HepG2 (cell line): ENCODE measurements at regions not wholly inside any gene's neighbourhood (a gene's known extent, or its start where the extent isn't known, plus 50 kb on each side); places are given as distances from the start of the nearest gene placed in this dataset.

ENCODE experiments used
- ATAC-seq: fragments of 200-7000 bp; cut with Tn5 transposase; 3 replicates; pipeline ENCODE4 v1.9.1; 2020; ENCODE audit warnings: mild to moderate bottlenecking, moderate library complexity
- BruUV-seq: library from RNA; stranded (reverse); fragments of 400-500 nt; replicated peaks from 2 replicates; lab custom pipeline; 2021; lab: Mats Ljungman, UMichigan
- CTCF ChIA-PET: fragments of 300-600 bp; formaldehyde crosslinking; extraction: SDS; loops from one replicate; lab custom pipeline; 2021; ENCODE audit warnings: low total read pairs, inconsistent platforms, low intra/inter-chr PET ratio; lab: Yijun Ruan, JAX
- POLR2A ChIA-PET: fragments of 350-600 bp; sonication (Branson Sonifier 250); formaldehyde crosslinking; loops from one replicate; lab custom pipeline; 2020; ENCODE audit warnings: antibody characterized with exemption, inconsistent platforms; lab: Yijun Ruan, JAX
- DNase-seq: peaks from one replicate; pipeline ENCODE4 v3.0.0-alpha.2; 2015; ENCODE audit warnings: low spot score
- FAIRE-seq: peaks from 3 replicates; lab custom pipeline; 2011; peaks lifted over from hg19 to GRCh38; lab: Jason Lieb, UNC
- H2AFZ ChIP-seq: one replicate; pipeline ENCODE4 v1.6.1; 2011; ENCODE audit warnings: low read length, inconsistent platforms
- H3K27ac ChIP-seq: fragments of 300-600 bp; 3 replicates; pipeline ENCODE4 v1.8.0; 2011; ENCODE audit warnings: mixed run types, mild to moderate bottlenecking, mixed read lengths, low read length, inconsistent platforms; ENCODE audit not compliant: insufficient read depth; ENCODE audit errors: extremely low read length
- H3K27me3 ChIP-seq, 2 experiments: fragments of 200-600 bp in 1 of 2; 2 replicates in 1 of 2; 3 replicates in 1 of 2; pipeline versions ENCODE4 v1.6.0 to v1.8.0; 2011; ENCODE audit warnings: low read length in 2 of 2, mild to moderate bottlenecking in 2 of 2, moderate library complexity in 2 of 2, inconsistent platforms in 1 of 2; ENCODE audit not compliant: insufficient read depth in 2 of 2, control insufficient read depth in 1 of 2
- H3K36me3 ChIP-seq, 2 experiments: fragments of 200-600 bp in 1 of 2; replicated peaks in 1 of 2; 2 replicates in 1 of 2; 3 replicates in 1 of 2; pipeline versions ENCODE4 v1.5.1 to v1.8.0; 2011; ENCODE audit warnings: low read length in 2 of 2, inconsistent platforms in 1 of 2; ENCODE audit not compliant: insufficient read depth in 2 of 2, control insufficient read depth in 1 of 2
- H3K4me1 ChIP-seq: 2 replicates; pipeline ENCODE4 v1.5.1; 2012; ENCODE audit warnings: low read length, inconsistent platforms; ENCODE audit not compliant: insufficient read depth
- H3K4me2 ChIP-seq: 2 replicates; pipeline ENCODE4 v1.6.0; 2011; ENCODE audit warnings: low read depth, low read length, inconsistent platforms
- H3K4me3 ChIP-seq, 3 experiments: fragments of 200-600 bp in 1 of 3; sonication (generic), shearing (Covaris generic) in 1 of 3; replicated peaks in 1 of 3; 2 replicates each; pipeline ENCODE4 v1.5.1; 2011 to 2016; ENCODE audit warnings: low read length in 3 of 3, inconsistent platforms in 2 of 3, low read depth in 2 of 3, mild to moderate bottlenecking in 2 of 3, control low read depth in 1 of 3, mixed read lengths in 1 of 3; ENCODE audit not compliant: insufficient read depth in 1 of 3
- H3K79me2 ChIP-seq: one replicate; pipeline ENCODE4 v1.6.1; 2011; ENCODE audit warnings: low read length, inconsistent platforms; ENCODE audit not compliant: insufficient read depth
- H3K9ac ChIP-seq: 2 replicates; pipeline ENCODE4 v1.6.0; 2011; ENCODE audit warnings: mild to moderate bottlenecking, low read depth, low read length, inconsistent platforms; ENCODE audit not compliant: insufficient read depth
- H3K9me3 ChIP-seq: 2 replicates; pipeline ENCODE4 v1.5.1; 2012; ENCODE audit warnings: mild to moderate bottlenecking, low read length
- H4K20me1 ChIP-seq: 2 replicates; pipeline ENCODE4 v1.6.0; 2011; ENCODE audit warnings: inconsistent platforms, mild to moderate bottlenecking, low read length, moderate library complexity; ENCODE audit not compliant: insufficient read depth
- FOSL1 ChIP-seq: sonication (generic); formaldehyde crosslinking; IDR thresholded peaks from 2 replicates; pipeline ENCODE4 v1.9.0; 2021; ENCODE audit warnings: missing genetic modification reagents, borderline replicate concordance
- GMEB1 ChIP-seq: sonication (generic); formaldehyde crosslinking; IDR thresholded peaks from 2 replicates; pipeline ENCODE4 v1.5.1; 2020; ENCODE audit warnings: missing genetic modification reagents, mild to moderate bottlenecking, borderline replicate concordance
- MAFK ChIP-seq, 2 experiments: IDR thresholded peaks in 1 of 2; conservative IDR thresholded peaks in 1 of 2; 2 replicates each; pipeline ENCODE4 v1.6.1; 2011; ENCODE audit warnings: improper control_type of control experiment in 2 of 2, low read length in 2 of 2
- SIX4 ChIP-seq: sonication (generic); formaldehyde crosslinking; IDR thresholded peaks from 2 replicates; pipeline ENCODE4 v1.4.0; 2020; ENCODE audit warnings: missing genetic modification reagents
- XBP1 ChIP-seq: sonication (generic); formaldehyde crosslinking; IDR thresholded peaks from 2 replicates; pipeline ENCODE4 v1.5.0; 2020; ENCODE audit warnings: missing genetic modification reagents
- ZBTB7A ChIP-seq: sonication (generic); formaldehyde crosslinking; IDR thresholded peaks from 2 replicates; pipeline ENCODE4 v1.8.0; 2022; ENCODE audit warnings: mild to moderate bottlenecking, missing genetic modification reagents
- ZNF337 ChIP-seq: sonication (generic); formaldehyde crosslinking; IDR thresholded peaks from 2 replicates; pipeline ENCODE4 v1.5.1; 2020; ENCODE audit warnings: missing genetic modification reagents, low read depth, mild to moderate bottlenecking, borderline replicate concordance
- WGBS: methylation state at CpG from one replicate; pipeline ENCODE4 v1.1.6; 2017; ENCODE audit warnings: low lambda C conversion rate; 5-methylcytosine and 5-hydroxymethylcytosine counted together
- in situ Hi-C: cut with HindIII; loops from 2 replicates; pipeline ENCODE4 v1.10.0; 2017; ENCODE audit warnings: low pct_unique_long_range_greater_than_20kb; ENCODE audit not compliant: extremely low pct_ligation_motif_present
- intact Hi-C: fragments of 100-400 bp; cut with micrococcal nuclease; formaldehyde crosslinking; loops from one replicate; pipeline ENCODE4 v1.10.0; 2022; ENCODE audit not compliant: unreplicated experiment
- TF ChIP-seq, protein P1 (sequence below): sonication (generic); formaldehyde crosslinking; IDR thresholded peaks from 2 replicates; pipeline ENCODE4 v1.5.1; 2020; ENCODE audit warnings: mild to moderate bottlenecking, missing genetic modification reagents
- TF ChIP-seq, protein P2 (sequence below): sonication (generic); formaldehyde crosslinking; IDR thresholded peaks from 2 replicates; pipeline ENCODE4 v1.8.1; 2023; ENCODE audit warnings: mild to moderate bottlenecking, missing genetic modification reagents

- TF ChIP-seq, protein P1, sequence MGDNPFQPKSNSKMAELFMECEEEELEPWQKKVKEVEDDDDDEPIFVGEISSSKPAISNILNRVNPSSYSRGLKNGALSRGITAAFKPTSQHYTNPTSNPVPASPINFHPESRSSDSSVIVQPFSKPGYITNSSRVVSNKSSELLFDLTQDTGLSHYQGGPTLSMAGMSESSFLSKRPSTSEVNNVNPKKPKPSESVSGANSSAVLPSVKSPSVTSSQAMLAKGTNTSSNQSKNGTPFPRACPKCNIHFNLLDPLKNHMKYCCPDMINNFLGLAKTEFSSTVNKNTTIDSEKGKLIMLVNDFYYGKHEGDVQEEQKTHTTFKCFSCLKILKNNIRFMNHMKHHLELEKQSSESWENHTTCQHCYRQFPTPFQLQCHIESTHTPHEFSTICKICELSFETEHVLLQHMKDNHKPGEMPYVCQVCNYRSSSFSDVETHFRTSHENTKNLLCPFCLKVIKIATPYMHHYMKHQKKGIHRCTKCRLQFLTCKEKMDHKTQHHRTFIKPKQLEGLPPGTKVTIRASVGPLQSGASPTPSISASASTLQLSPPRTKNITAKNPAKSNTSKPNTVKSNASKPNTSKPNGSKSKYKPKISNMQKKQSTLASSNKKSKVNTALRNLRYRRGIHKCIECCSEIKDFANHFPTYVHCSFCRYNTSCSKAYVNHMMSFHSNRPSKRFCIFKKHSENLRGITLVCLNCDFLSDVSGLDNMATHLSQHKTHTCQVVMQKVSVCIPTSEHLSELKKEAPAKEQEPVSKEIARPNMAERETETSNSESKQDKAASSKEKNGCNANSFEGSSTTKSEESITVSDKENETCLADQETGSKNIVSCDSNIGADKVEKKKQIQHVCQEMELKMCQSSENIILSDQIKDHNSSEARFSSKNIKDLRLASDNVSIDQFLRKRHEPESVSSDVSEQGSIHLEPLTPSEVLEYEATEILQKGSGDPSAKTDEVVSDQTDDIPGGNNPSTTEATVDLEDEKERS (CRISPR knock-in tag) = no peak
- TF ChIP-seq, protein P2, sequence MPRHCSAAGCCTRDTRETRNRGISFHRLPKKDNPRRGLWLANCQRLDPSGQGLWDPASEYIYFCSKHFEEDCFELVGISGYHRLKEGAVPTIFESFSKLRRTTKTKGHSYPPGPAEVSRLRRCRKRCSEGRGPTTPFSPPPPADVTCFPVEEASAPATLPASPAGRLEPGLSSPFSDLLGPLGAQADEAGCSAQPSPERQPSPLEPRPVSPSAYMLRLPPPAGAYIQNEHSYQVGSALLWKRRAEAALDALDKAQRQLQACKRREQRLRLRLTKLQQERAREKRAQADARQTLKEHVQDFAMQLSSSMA (CRISPR knock-in tag) = no peak
- no peak for TF ChIP-seq GMEB1
- TF ChIP-seq ZNF337 (CRISPR knock-in tag) = no peak
- TF ChIP-seq FOSL1 (CRISPR knock-in tag) = no peak
- no peak for TF ChIP-seq XBP1
- no peak for TF ChIP-seq SIX4
- TF ChIP-seq MAFK (conservative IDR thresholded peaks at IDR 0.05 in 1 of 2, IDR thresholded peaks at IDR 0.05 in 1 of 2; ENCODE audit: low read length in 2 of 2) = no peak
Measured at GRCh38 chr2:156129227-156129626, 203.3 kb downstream of the NR4A2 start (continued).

GRCh38 chr2:156125018-156125417 is 207.5 kb downstream of the NR4A2 start:
- no peak for ATAC-seq
- no peaks in the 10 kb centered on the region for H4K20me1 ChIP-seq
- WGBS = 44% methylated on average over 7 of the region's 7 CpGs
- TF ChIP-seq ZBTB7A (CRISPR knock-in tag) = no peak
- ChIA-PET POLR2A (no interaction called here), CTCF (no interaction called here)
- no peaks in the 10 kb centered on the region for H3K4me1 ChIP-seq
- FAIRE-seq = no peak
- no peaks in the 10 kb centered on the region for H3K79me2 ChIP-seq
- H2AFZ ChIP-seq = no peak overlapping the region
- no peak overlapping the region for H3K4me2 ChIP-seq
- no peaks in the 10 kb centered on the region for H3K27me3 ChIP-seq
- no peaks in the 10 kb centered on the region for H3K36me3 ChIP-seq
- no TSS peak for BruUV-seq
- H3K9ac ChIP-seq = no peak overlapping the region
- H3K27ac ChIP-seq = no peak overlapping the region
- H3K9me3 ChIP-seq = peaks cover 19% of the 10 kb centered on the region; the same call in 1 of the 2 replicates
- intact Hi-C loops = no loop called here
- no peak for DNase-seq
- in situ Hi-C loops = no loop called here
- no peak overlapping the region for H3K4me3 ChIP-seq
